Suprapubic skin (tissue), 3 donors: ENCODE measurements at regions not wholly inside any gene's neighbourhood (a gene's known extent, or its start where the extent isn't known, plus 50 kb on each side); places are given as distances from the start of the nearest gene placed in this dataset.

Experiments used
- EP300 ChIP-seq: sonication (generic); formaldehyde crosslinking; IDR thresholded peaks from one replicate; pipeline ENCODE4 v1.6.1; 2017; ENCODE audit warnings: antibody characterized with exemption
- TF ChIP-seq, protein P1 (sequence below), 2 donors: fragments of 200-600 bp in 1 of 2; fragments of 450-650 bp in 1 of 2; sonication (generic) in 1 of 2; IDR thresholded peaks; one replicate each; pipeline ENCODE4 v1.5.1; 2016 to 2019; ENCODE audit warnings: antibody characterized with exemption in 2 of 2, mild to moderate bottlenecking in 1 of 2, moderate library complexity in 1 of 2

DNA sequence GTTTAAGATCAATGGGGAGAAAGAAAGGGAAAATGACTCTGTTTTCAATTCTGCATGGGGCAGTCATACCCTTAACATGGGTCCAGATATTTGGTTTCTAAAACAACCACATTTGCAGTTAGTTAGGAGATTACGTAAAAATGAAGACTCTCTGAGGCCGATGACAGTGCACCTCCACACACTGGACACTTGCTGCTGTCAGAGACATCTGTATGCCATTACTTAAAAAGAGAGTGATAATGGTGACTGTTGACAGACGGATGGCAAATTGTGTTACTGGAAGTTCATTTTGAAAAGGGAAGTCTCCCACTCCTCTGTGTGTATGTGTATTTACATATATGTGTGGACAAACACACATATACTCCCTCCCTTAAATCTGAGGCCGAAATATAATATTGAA is 304.5 kb upstream of the SEMA6D start:
- TF ChIP-seq, protein P1, sequence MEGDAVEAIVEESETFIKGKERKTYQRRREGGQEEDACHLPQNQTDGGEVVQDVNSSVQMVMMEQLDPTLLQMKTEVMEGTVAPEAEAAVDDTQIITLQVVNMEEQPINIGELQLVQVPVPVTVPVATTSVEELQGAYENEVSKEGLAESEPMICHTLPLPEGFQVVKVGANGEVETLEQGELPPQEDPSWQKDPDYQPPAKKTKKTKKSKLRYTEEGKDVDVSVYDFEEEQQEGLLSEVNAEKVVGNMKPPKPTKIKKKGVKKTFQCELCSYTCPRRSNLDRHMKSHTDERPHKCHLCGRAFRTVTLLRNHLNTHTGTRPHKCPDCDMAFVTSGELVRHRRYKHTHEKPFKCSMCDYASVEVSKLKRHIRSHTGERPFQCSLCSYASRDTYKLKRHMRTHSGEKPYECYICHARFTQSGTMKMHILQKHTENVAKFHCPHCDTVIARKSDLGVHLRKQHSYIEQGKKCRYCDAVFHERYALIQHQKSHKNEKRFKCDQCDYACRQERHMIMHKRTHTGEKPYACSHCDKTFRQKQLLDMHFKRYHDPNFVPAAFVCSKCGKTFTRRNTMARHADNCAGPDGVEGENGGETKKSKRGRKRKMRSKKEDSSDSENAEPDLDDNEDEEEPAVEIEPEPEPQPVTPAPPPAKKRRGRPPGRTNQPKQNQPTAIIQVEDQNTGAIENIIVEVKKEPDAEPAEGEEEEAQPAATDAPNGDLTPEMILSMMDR (IDR thresholded peaks at IDR 0.05), result no peak
- no peak for TF ChIP-seq EP300
